HEK293T (cell line): ENCODE measurements at regions not wholly inside any gene's neighbourhood (a gene's known extent, or its start where the extent isn't known, plus 50 kb on each side); places are given as distances from the start of the nearest gene placed in this dataset.

ENCODE experiments used
- FOXK2 ChIP-seq: fragments of 450-650 bp; IDR thresholded peaks from 2 replicates; pipeline ENCODE4 v1.6.1; 2016; ENCODE audit warnings: mild to moderate bottlenecking
- FOXM1 ChIP-seq: fragments of 450-650 bp; IDR thresholded peaks from 2 replicates; pipeline ENCODE4 v1.6.1; 2017; ENCODE audit warnings: mild to moderate bottlenecking, borderline replicate concordance
- HDGF ChIP-seq: fragments of 450-650 bp; IDR thresholded peaks from 2 replicates; pipeline ENCODE4 v1.6.1; 2017; ENCODE audit warnings: antibody characterized with exemption, borderline replicate concordance
- NFRKB ChIP-seq: fragments of 450-650 bp; IDR thresholded peaks from 2 replicates; pipeline ENCODE4 v1.6.1; 2016; ENCODE audit warnings: mild to moderate bottlenecking, moderate library complexity
- SP1 ChIP-seq: fragments of 450-650 bp; IDR thresholded peaks from 2 replicates; pipeline ENCODE4 v1.6.1; 2017
- SUZ12 ChIP-seq: fragments of 450-650 bp; IDR thresholded peaks from 2 replicates; pipeline ENCODE4 v1.6.1; 2016; ENCODE audit warnings: mild to moderate bottlenecking
- TARDBP ChIP-seq: fragments of 450-650 bp; IDR thresholded peaks from 2 replicates; pipeline ENCODE4 v1.6.1; 2016

GRCh38 chr2:66001538-66001937 lies 433.4 kb upstream of the MEIS1 start:
- no peak for TF ChIP-seq SUZ12
- no peak for TF ChIP-seq NFRKB
- no peak for TF ChIP-seq HDGF
- TF ChIP-seq TARDBP, result no peak
- no peak for TF ChIP-seq SP1
- no peak for TF ChIP-seq FOXK2
- TF ChIP-seq FOXM1, result no peak
